Activated T-helper 2 cell treated with anti-CD3 and anti-CD28 coated beads, Interferon-gamma antibody, Interleukin-2, Interleukin-4, amounts not matched to agents 10 μg/mL and 5 μg/mL and 100 μg/mL, durations not matched to agents 14 hours and 24 hours and 36 hours (primary cell): ENCODE measurements at regions not wholly inside any gene's neighbourhood (a gene's known extent, or its start where the extent isn't known, plus 50 kb on each side); places are given as distances from the start of the nearest gene placed in this dataset.
"Not testable (repeated sequence)": the region's sequence is repeated elsewhere in the genome, so short reads cannot be mapped to it uniquely, and the experiment has no call there.

ENCODE experiments used
- DNase-seq: peaks from one replicate; pipeline ENCODE4 v3.0.0; 2021; ENCODE audit warnings: low spot score
- H3K27ac Mint-ChIP-seq: one replicate; pipeline ENCODE4 v1.8.0; 2021; ENCODE audit warnings: mixed read lengths
- H3K27me3 Mint-ChIP-seq: one replicate; pipeline ENCODE4 v1.8.0; 2021; ENCODE audit warnings: low read depth, mixed read lengths
- H3K36me3 Mint-ChIP-seq: one replicate; pipeline ENCODE4 v1.8.0; 2021; ENCODE audit warnings: low read depth, mixed read lengths
- H3K4me1 Mint-ChIP-seq: one replicate; pipeline ENCODE4 v1.8.0; 2021; ENCODE audit warnings: low read depth, mixed read lengths
- H3K4me3 Mint-ChIP-seq: one replicate; pipeline ENCODE4 v1.8.0; 2021; ENCODE audit warnings: low read depth, mild to moderate bottlenecking, moderate library complexity, mixed read lengths
- H3K9me3 Mint-ChIP-seq: one replicate; pipeline ENCODE4 v1.8.0; 2021; ENCODE audit warnings: mixed read lengths
- intact Hi-C: fragments of 100-400 bp; cut with micrococcal nuclease; formaldehyde crosslinking; loops from one replicate; pipeline ENCODE4 v1.15.1; 2023

DNA sequence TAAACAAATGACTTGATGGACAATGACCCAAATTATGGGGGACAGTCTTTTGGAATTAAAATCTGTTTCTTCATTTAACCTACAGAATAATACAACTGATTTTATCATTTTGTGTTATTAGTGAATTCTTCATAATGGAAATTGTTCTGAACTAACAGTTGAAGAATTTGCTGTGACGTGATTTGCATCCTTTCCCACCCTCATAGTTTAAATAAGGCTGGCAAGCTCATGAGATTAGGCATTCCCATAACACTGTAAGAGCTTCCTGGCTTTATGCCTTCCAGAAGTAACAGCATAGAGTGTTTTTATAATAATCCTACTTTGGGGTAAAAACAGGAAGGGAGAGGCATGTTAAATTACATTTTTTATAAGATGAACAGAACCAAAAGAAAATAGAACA is 95.7 kb downstream of the ATP6V1G3 start:
- H3K4me3 Mint-ChIP-seq, result no peak overlapping the region
- no peaks in the 10 kb centered on the region for H3K36me3 Mint-ChIP-seq
- intact Hi-C loops, result no loop called here
- peaks cover 11% of the 10 kb centered on the region for H3K27me3 Mint-ChIP-seq
- no peak for DNase-seq
- no peaks in the 10 kb centered on the region for H3K9me3 Mint-ChIP-seq
- H3K4me1 Mint-ChIP-seq, result peaks cover 10% of the 10 kb centered on the region
- H3K27ac Mint-ChIP-seq, result no peak overlapping the region

DNA sequence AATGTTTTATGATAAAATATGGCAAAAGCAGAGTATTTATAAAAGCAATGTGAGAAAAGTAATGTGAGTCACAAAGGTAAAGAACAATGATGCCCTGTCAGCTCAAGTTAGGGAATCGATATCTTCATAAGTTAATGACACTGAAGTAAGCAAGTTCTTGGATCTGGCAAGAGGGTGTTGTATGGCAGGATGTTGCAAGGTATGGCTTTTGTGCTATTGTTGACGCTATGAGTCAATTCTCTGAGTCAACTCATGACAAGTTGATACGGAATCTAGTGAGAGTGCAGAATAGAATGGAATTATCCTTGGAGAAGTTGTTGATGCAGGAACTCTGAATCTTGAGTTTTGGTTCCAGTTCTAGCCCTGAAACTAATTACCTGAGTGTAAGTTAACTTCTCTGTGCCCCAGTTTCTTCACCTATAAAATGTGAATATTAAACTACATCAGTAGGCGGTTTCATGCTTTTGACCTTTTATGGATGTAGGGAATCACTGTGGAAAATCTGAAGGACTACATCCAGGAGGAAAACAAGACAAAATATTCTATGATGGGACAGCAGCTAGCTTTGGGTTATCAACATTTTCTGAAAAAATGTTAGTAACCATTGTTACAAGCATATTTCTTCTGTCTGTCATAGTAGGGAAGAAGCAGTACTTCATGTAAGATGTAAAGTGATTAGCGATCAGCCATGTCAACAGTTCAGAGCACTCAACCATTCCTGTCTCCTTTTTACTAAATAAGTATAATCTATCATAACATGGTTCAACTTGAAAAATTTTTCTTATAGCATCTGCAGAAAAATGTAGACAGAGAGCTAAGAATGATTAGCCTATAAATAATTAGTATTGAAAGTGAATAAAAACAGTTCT is 96.9 kb downstream of the ATP6V1G3 start:
- Mint-ChIP-seq H3K27ac (no peak overlapping the region), H3K36me3 (no peaks in the 10 kb centered on the region), H3K9me3 (no peaks in the 10 kb centered on the region), H3K4me1 (peaks cover under 1% of the 10 kb centered on the region), H3K27me3 (peaks cover 15% of the 10 kb centered on the region), H3K4me3 (no peak overlapping the region)
- intact Hi-C loops, result no loop called here
- DNase-seq, result no peak

DNA sequence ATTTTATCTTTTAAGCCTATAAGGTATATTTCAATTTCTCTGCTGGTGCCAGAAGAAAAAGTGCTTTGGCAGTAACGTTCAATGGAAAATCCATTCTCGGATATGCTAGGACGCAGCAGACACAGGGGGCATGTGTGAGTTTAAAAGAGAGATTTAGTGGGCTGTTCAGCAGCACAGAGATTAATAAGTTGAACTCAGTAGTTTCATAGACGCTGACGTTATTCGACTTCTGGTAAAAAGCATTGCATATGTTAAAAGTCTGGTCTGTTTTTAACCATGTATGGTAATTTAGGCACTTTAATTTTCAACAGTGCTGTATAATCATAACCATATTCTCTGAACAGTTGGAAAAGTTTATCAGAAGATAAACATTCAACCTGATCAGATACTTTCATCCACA is 99.6 kb downstream of the ATP6V1G3 start:
- no peaks in the 10 kb centered on the region for H3K4me1 Mint-ChIP-seq
- no peak overlapping the region for H3K4me3 Mint-ChIP-seq
- DNase-seq, result no peak
- H3K9me3 Mint-ChIP-seq, result no peaks in the 10 kb centered on the region
- intact Hi-C loops, result no loop called here
- peaks cover 13% of the 10 kb centered on the region for H3K27me3 Mint-ChIP-seq
- H3K36me3 Mint-ChIP-seq, result no peaks in the 10 kb centered on the region
- no peak overlapping the region for H3K27ac Mint-ChIP-seq

DNA sequence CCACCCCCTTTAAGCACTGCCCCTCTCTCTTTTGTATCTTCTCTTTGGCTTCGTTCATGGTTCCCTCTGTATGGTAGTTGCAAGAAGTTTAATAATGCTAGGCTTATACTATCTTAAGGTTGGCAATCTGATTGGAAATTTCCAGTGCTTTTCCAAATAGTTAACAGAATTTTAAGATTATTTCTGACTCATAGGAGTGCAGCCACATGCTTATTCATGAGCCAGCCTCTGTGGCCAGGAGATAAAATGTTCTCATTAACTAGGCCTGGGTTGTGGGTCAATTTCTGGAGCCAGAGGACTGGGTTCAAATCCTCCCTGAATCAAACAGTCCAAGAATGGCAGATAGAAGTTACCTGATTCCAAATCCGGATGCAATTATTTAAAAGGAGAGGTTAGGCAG is 103.1 kb downstream of the ATP6V1G3 start:
- intact Hi-C loops, result no loop called here
- Mint-ChIP-seq H3K9me3 (peaks cover 9% of the 10 kb centered on the region), H3K27me3 (peaks cover 27% of the 10 kb centered on the region), H3K4me3 (no peak overlapping the region), H3K36me3 (no peaks in the 10 kb centered on the region), H3K27ac (no peak overlapping the region), H3K4me1 (no peaks in the 10 kb centered on the region)
- no peak for DNase-seq

DNA sequence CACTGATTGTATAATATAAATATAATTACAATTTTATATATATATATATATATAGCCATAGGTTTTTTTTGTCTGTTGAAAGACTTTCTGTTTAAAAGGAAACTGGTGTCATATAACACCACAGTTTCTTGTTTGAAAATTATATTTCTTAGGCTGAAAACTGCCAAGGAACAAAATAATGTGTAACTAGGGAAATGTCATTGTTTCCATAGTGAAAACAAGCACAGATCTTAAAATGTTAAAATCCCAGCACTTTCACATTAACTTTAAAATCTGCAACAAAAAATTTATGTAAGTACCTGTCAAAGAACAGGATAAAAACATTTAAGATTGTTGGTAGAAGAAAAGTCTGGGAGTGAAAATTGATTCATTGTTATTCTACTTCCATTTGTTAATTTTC is 104.2 kb downstream of the ATP6V1G3 start:
- Mint-ChIP-seq H3K36me3 (no peaks in the 10 kb centered on the region), H3K27me3 (peaks cover 27% of the 10 kb centered on the region), H3K4me3 (no peak overlapping the region), H3K27ac (no peak overlapping the region), H3K9me3 (peaks cover 17% of the 10 kb centered on the region), H3K4me1 (no peaks in the 10 kb centered on the region)
- DNase-seq, result no peak
- intact Hi-C loops, result no loop called here

DNA sequence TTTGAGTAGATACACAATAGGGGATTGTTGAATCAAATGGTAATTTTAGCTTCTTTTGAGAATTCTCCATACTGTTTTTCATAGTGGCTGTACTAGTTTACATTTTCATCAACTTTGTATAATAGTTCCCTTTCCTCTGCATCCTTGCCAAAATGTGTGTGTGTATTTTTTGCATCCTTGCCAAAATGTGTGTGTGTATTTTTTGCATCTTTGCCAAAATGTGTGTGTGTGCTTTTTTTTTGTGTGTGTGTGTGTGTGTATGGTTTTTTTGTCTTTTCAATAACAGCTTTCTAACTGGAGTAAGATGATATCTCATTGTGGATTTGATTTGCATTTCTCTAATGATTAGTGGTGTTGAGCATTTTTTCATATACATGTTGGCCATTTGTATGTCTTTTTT is 105.4 kb downstream of the ATP6V1G3 start:
- Mint-ChIP-seq H3K4me1 (no peaks in the 10 kb centered on the region), H3K27me3 (peaks cover 29% of the 10 kb centered on the region), H3K27ac (no peak overlapping the region), H3K36me3 (no peaks in the 10 kb centered on the region), H3K9me3 (peaks cover 17% of the 10 kb centered on the region), H3K4me3 (no peak overlapping the region)
- intact Hi-C loops, result no loop called here
- no peak for DNase-seq

DNA sequence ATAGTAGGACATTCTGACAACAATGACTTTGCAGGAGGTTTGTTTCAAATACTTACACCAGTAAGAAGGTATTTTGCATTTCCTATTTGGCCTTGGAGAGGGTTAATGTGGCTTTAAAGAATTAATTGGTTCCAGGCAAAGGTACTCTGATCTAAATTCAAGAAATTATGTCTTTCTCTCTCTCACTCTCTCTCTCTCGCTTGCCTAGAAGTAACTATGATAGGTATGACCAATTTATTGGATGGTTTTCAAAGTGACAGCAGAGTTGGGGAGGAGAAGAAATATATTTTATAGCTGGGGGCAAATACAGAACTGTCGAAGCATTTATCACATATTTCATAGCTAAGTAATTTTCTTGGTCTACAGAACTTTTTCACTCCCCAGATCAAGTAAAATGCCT is 116.0 kb downstream of the ATP6V1G3 start:
- intact Hi-C loops, result no loop called here
- DNase-seq, result no peak
- Mint-ChIP-seq H3K27me3 (peaks cover 15% of the 10 kb centered on the region), H3K36me3 (no peaks in the 10 kb centered on the region), H3K4me1 (no peaks in the 10 kb centered on the region), H3K4me3 (no peak overlapping the region), H3K27ac (no peak overlapping the region), H3K9me3 (no peaks in the 10 kb centered on the region)

DNA sequence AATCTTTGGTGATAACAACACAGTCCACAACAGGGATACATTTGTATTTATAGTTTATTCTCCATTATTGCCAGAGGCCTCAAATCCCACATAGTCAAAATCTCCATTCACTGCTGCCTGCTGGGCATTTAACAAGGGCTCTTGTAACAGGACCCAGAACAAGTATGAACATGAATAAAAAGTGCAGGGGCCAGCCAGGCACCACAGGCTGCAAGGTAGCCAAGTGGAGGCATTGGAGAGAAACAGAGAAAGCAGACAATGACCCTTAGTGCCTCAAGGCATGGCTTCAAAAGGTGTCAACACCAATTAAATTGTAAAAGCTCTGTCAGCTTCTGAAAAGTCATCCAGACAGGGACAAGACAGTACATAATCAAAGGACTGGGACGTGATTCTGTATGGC is 116.8 kb downstream of the ATP6V1G3 start:
- peaks cover 15% of the 10 kb centered on the region for H3K27me3 Mint-ChIP-seq
- intact Hi-C loops, result no loop called here
- no peak overlapping the region for H3K4me3 Mint-ChIP-seq
- H3K9me3 Mint-ChIP-seq, result no peaks in the 10 kb centered on the region
- H3K36me3 Mint-ChIP-seq, result no peaks in the 10 kb centered on the region
- no peak overlapping the region for H3K27ac Mint-ChIP-seq
- H3K4me1 Mint-ChIP-seq, result no peaks in the 10 kb centered on the region
- no peak for DNase-seq

DNA sequence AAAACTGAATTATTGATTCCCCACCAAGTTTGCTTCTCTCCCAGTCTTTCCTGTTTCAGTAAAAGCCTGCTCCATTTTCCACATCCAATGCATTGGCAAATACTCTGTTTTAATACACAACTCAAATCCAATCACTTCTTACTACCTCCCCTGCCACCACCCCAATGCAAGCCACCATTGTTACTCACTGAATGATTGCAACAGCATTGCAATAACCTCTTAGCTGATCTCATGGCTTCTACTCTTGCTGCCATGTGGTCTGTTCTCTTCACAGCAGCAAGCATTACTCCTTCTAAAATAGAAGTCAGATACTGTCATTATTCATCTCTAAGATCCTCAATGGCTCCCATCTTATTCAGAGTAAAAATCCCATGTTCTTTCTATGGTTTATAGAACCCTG is 123.4 kb downstream of the ATP6V1G3 start:
- intact Hi-C loops, result no loop called here
- peaks cover 28% of the 10 kb centered on the region for H3K27me3 Mint-ChIP-seq
- no peaks in the 10 kb centered on the region for H3K36me3 Mint-ChIP-seq
- no peak for DNase-seq
- no peaks in the 10 kb centered on the region for H3K9me3 Mint-ChIP-seq
- no peak overlapping the region for H3K27ac Mint-ChIP-seq
- no peak overlapping the region for H3K4me3 Mint-ChIP-seq
- no peaks in the 10 kb centered on the region for H3K4me1 Mint-ChIP-seq

DNA sequence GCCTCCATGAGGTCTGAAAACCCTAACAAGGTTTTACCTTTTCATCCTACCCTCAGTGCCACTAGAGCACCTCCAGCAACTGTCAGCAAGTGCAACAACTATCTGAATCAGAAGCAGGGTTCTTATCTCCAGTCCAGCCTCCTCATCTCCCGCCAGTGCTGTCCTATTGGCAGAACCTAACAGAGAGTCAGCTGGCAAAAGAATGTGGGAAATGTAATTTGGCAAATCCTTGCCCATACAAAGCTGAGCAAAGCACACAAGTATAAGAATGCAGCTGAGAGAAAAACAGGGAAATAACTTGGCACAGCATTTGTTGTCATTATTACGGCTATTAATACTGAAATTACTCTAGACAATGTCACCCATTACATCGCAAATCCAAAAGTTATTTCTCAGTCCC is 124.2 kb downstream of the ATP6V1G3 start:
- Mint-ChIP-seq H3K4me3 (no peak overlapping the region), H3K27ac (no peak overlapping the region), H3K27me3 (peaks cover 26% of the 10 kb centered on the region), H3K9me3 (no peaks in the 10 kb centered on the region), H3K36me3 (no peaks in the 10 kb centered on the region), H3K4me1 (no peaks in the 10 kb centered on the region)
- DNase-seq, result no peak
- intact Hi-C loops, result no loop called here

DNA sequence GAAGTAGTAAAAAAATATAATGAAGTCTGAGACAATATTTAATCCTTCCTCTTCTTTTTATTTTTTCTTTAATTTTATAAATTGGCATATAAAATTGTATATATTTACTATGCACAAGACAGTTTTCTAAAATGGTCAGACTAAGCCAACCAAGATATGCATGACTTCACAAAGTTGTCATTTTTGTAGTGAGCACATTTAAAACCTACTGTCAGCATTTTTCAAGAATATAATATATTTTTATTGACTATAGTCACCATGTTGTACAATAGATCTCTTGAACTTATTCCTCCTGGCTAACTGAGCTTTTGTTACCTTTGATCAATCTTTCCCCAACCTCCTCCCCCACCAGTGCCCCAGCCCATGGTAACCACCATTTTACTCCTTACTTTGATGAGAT is 129.2 kb downstream of the ATP6V1G3 start:
- Mint-ChIP-seq H3K9me3 (no peaks in the 10 kb centered on the region), H3K27me3 (peaks cover 18% of the 10 kb centered on the region), H3K27ac (no peak overlapping the region), H3K4me3 (no peak overlapping the region), H3K4me1 (no peaks in the 10 kb centered on the region), H3K36me3 (no peaks in the 10 kb centered on the region)
- intact Hi-C loops, result no loop called here
- DNase-seq, result no peak

DNA sequence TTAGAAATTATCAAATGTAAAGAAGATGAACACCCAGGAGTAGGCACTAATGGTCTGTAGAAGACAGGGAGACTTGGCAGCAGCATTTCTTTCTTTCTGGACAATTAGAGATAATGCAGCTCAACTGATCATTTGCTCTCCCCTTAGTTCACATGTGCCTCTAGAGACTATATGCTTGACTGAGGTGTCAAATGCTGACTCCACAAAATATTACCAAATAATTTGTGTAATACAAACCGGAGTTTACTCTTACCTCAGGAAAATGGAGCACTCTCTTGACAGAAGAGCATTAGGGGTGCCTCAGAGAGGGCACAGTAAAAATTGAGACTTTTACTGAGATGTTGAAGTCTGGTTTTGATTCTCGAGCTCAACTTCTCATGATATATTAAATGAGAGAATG is 131.8 kb downstream of the ATP6V1G3 start:
- H3K9me3 Mint-ChIP-seq, result peaks cover 3% of the 10 kb centered on the region
- H3K4me3 Mint-ChIP-seq, result no peak overlapping the region
- intact Hi-C loops, result loop anchor here (10.0 kb wide), 1 partner anchor 1014 kb away; no protein-coding TSS in a partner anchor
- DNase-seq, result no peak
- no peak overlapping the region for H3K27ac Mint-ChIP-seq
- H3K36me3 Mint-ChIP-seq, result no peaks in the 10 kb centered on the region
- peaks cover 8% of the 10 kb centered on the region for H3K27me3 Mint-ChIP-seq
- H3K4me1 Mint-ChIP-seq, result no peaks in the 10 kb centered on the region

DNA sequence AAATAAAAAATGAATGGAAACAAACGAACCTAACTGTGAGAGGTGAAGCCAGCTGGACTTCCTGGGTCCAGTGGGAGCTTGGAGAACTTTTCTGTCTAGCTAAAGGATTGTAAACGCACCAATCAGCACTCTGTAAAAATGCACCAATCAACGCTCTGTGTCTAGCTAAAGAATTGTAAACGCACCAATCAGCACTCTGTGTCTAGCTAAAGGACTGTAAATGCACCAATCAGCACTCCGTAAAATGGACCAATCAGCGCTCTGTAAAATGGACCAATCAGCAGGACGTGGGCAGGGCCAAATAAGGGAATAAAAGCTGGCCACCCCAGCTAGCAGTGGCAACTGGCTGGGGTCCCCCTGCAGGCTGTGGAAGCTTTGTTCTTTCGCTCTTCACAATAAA is 135.8 kb downstream of the ATP6V1G3 start:
- H3K27ac Mint-ChIP-seq, H3K4me1 Mint-ChIP-seq, H3K9me3 Mint-ChIP-seq, H3K36me3 Mint-ChIP-seq, DNase-seq, H3K4me3 Mint-ChIP-seq: not testable (repeated sequence)
- intact Hi-C loops, result loop anchor here (10.0 kb wide), 1 partner anchor 1010 kb away; no protein-coding TSS in a partner anchor
- peaks cover 21% of the 10 kb centered on the region for H3K27me3 Mint-ChIP-seq
